ENCODE measurements at regions not wholly inside any gene's neighbourhood (a gene's known extent, or its start where the extent isn't known, plus 50 kb on each side); places are given as distances from the start of the nearest gene placed in this dataset.

DNA sequence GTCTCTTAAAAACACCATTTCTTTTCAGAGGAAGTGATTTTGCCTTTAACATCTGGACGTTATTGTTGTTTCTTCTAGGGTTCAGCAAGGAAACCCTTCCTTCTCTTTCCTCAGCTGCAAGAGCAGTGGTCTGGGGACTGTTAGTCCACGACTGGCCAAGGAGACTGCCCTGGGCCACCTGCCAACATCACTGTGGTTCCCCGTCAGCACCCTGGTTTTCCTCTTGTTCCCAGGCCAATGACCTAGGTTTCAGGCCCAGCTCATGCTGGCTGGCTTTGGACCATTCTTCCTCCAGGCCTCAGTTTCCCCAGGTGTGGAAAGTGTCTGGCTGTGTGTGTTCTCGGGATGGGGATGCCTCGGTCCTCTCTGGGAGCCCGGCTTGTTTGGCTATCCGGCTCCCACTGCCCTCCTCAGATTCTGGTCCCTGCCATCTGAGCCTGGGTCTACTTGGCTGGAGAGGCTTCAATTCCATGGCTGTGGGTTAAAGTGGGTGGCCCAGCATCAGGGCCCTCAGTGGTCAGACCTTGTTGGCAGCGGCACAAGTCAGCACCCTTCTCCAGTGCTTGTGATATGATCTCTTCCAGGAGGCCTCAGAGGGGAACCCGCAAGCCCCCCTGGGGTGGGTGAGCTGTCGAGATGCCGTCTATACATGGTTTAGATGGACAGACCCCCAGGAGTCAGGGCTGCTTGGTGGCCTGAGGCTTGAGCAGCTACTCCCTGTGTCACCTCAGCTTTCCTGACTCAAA is 234.3 kb upstream of the HS6ST1 start:
- TF ChIP-seq, protein P1, sequence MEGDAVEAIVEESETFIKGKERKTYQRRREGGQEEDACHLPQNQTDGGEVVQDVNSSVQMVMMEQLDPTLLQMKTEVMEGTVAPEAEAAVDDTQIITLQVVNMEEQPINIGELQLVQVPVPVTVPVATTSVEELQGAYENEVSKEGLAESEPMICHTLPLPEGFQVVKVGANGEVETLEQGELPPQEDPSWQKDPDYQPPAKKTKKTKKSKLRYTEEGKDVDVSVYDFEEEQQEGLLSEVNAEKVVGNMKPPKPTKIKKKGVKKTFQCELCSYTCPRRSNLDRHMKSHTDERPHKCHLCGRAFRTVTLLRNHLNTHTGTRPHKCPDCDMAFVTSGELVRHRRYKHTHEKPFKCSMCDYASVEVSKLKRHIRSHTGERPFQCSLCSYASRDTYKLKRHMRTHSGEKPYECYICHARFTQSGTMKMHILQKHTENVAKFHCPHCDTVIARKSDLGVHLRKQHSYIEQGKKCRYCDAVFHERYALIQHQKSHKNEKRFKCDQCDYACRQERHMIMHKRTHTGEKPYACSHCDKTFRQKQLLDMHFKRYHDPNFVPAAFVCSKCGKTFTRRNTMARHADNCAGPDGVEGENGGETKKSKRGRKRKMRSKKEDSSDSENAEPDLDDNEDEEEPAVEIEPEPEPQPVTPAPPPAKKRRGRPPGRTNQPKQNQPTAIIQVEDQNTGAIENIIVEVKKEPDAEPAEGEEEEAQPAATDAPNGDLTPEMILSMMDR (IDR thresholded peaks at IDR 0.05; ENCODE audit: low read length) = no peak
- no peak for TF ChIP-seq EZH2phosphoT487 (IDR thresholded peaks at IDR 0.05; ENCODE audit: low read length)
- TF ChIP-seq EZH2 (optimal IDR thresholded peaks at IDR 0.05; ENCODE audit: low read depth, low read length) = no peak
